AG04449 (cell line): ENCODE measurements at regions not wholly inside any gene's neighbourhood (a gene's known extent, or its start where the extent isn't known, plus 50 kb on each side); places are given as distances from the start of the nearest gene placed in this dataset.

Source experiments
- CTCF ChIA-PET: fragments of 350-600 bp; formaldehyde crosslinking; extraction: SDS; loops from one replicate; lab custom pipeline; 2021; ENCODE audit warnings: antibody characterized with exemption; lab: Yijun Ruan, JAX
- POLR2A ChIA-PET: fragments of 400-600, 350-600 bp; formaldehyde crosslinking; extraction: SDS; loops from one replicate; lab custom pipeline; 2020; ENCODE audit warnings: antibody characterized with exemption, inconsistent platforms; lab: Yijun Ruan, JAX
- DNase-seq: peaks from one replicate; pipeline ENCODE4 v3.0.0-alpha.2; 2010; ENCODE audit warnings: low read depth, low spot score
- H3K4me3 ChIP-seq: 2 replicates; pipeline ENCODE4 v1.5.1; 2011; ENCODE audit warnings: low read depth, mild to moderate bottlenecking, control low read depth, low read length
- TF ChIP-seq, protein P1 (sequence below): IDR thresholded peaks from one replicate; pipeline ENCODE4 v1.5.1; 2011; ENCODE audit warnings: mild to moderate bottlenecking, moderate library complexity, low read length, control low read depth, inconsistent platforms; ENCODE audit not compliant: insufficient read depth; ENCODE audit errors: missing control alignments

DNA sequence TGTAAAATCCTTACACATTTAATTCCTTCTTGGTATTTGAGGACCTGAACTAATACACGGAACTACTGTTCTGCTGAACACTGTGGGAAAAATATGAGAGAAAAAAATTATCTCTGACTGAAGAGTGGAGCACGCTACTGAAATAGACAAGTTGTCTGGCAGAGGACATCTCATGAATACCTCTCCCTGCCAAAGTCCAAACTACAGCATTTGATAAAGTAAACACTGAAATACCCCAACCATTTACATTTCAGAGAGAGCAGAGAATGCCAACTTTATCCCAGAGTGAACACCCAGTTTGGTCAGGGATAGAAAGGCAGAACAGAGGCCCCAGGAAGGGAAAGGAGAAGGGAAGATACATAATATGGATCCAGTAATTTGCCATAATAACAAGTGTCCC lies 920.7 kb downstream of the SQOR start:
- H3K4me3 ChIP-seq = no peak overlapping the region
- ChIA-PET CTCF (no interaction called here), POLR2A (no interaction called here)
- no peak for DNase-seq
- TF ChIP-seq, protein P1, sequence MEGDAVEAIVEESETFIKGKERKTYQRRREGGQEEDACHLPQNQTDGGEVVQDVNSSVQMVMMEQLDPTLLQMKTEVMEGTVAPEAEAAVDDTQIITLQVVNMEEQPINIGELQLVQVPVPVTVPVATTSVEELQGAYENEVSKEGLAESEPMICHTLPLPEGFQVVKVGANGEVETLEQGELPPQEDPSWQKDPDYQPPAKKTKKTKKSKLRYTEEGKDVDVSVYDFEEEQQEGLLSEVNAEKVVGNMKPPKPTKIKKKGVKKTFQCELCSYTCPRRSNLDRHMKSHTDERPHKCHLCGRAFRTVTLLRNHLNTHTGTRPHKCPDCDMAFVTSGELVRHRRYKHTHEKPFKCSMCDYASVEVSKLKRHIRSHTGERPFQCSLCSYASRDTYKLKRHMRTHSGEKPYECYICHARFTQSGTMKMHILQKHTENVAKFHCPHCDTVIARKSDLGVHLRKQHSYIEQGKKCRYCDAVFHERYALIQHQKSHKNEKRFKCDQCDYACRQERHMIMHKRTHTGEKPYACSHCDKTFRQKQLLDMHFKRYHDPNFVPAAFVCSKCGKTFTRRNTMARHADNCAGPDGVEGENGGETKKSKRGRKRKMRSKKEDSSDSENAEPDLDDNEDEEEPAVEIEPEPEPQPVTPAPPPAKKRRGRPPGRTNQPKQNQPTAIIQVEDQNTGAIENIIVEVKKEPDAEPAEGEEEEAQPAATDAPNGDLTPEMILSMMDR = no peak

DNA sequence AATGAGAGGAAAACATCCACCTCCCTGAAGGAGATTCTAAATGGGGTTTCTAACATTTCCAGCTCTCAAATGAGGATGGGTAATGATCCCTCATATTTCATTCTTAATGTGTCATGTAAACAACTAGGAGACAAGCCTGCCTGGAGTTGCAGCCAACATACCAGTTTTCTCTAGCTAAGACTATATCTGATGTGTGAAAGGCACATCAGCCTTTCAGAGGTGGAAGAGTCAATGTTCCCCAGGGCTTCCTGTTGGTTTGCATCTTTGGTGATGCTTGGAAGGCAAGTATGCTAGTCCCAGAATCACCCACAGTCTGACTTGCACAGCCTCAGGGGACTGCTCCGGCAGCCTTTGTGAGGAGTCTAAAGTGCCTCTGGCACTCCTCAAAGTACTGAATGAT lies 921.2 kb downstream of the SQOR start:
- POLR2A ChIA-PET = no interaction called here
- no peak for DNase-seq
- TF ChIP-seq, protein P1 = no peak
- CTCF ChIA-PET = no interaction called here
- H3K4me3 ChIP-seq = no peak overlapping the region

DNA sequence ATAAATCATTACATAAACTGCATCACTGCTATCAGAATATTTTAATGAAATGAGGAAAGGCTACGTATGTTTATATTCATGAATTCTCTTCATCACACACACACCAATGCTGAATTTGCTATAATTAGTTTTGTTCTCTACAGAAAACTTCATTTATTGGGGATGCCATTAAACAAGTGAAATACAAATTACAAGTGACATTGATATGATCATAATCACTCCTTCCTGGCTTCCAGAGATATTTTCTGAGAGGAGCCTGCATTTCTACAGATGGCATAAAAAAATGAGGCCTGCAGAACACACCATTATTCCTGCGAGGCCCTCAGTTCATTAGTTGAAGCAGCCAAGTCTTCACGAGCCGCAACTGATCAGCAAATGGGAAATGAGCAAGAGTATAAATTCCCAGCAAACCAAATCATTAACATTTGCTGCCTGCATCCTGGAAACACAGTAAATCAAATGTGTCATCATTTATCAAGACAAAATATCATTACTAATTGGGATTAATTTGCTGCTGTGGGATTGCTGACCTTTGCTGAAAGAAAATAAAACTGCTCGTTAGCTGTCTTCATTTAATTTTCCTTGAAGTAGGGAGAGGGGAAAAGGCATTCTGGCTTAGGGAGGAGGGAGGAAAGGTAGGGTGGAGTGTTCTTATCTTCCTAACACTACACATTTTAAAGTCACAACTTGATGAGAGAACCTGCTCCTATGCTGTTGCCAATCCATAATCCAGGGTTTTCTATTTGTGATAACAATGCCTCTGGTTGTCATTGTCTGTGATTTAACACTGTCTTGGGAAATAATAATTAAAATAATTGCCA lies 921.9 kb downstream of the SQOR start:
- ChIA-PET POLR2A (no interaction called here), CTCF (no interaction called here)
- no peak for DNase-seq
- TF ChIP-seq, protein P1 = no peak
- no peak overlapping the region for H3K4me3 ChIP-seq

DNA sequence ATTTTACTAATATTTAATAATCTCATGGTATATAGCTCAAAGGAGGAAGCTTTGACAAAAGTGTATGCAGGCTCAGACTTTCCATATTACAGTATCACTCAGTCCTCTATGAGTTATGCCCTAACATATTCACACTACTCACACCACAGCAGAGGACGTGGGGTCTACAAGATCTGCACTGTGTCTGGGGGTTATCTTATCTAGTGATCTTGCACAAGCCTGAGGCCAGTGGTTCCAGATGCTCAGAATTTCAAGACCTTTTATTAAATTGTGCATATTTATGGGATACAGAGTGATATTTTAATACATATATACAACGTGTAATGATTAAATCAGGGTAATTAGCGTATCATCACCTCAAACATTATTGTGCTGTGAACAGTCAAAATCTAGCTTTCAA lies 933.1 kb downstream of the SQOR start:
- ChIA-PET CTCF (no interaction called here), POLR2A (no interaction called here)
- no peak for DNase-seq
- TF ChIP-seq, protein P1 = no peak
- no peak overlapping the region for H3K4me3 ChIP-seq

DNA sequence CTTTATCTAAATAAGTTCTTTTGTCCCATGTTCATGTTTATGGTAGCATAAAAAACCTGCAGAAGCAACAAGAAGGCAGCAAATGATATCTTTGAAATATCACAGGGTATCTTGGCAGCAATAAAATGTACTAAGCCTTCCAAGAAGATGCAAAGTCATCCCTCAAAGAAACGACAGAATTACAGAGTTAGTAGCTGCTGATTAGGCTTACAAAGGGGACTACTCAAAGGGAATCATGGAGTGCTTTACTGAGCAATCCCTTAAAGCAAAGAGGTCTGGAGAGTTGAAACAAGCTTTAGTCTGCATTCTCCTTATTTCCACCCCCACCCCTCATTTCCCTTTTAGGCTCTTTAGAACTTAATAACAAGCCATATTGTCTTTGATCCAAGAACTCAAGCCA lies 935.0 kb downstream of the SQOR start:
- ChIA-PET CTCF (no interaction called here), POLR2A (no interaction called here)
- DNase-seq = no peak
- H3K4me3 ChIP-seq = no peak overlapping the region
- TF ChIP-seq, protein P1 = no peak

DNA sequence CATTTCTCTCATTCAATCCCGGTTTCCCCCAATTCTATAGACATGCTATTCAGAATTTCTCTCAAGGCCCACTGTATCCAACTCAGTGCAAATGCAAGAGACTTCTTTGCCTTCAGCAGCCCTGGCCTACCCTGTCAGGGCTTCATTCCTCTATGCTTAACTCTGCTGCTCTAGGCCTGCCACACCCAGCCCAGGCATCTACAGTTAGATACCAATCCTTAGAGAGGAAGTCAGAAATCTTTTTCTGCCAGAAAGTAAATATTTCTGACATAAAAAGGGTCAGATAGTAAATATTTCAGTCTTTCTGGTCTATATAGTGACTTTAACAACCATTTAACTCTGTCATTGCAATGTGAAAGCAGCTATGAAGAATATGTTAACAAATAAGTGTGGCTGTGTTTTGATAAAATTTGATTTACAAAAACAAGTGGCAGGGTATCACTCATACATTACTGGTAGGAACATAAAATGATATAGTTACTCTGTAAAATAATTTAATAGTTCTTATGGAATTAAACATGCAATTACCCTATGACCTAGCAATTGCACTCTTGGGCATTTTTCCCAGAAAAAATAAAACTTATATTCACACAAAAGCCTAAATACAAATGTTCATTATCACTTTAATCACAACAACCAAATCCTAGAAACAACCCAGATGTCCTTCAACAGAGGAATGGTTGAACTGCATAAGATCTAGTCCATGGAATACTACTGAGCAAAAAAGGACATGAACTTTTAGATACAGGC lies 942.0 kb downstream of the SQOR start:
- DNase-seq = no peak
- TF ChIP-seq, protein P1 = no peak
- no peak overlapping the region for H3K4me3 ChIP-seq
- CTCF ChIA-PET = no interaction called here
- POLR2A ChIA-PET = no interaction called here
